Thymus (tissue), 11 donors: ENCODE measurements at regions not wholly inside any gene's neighbourhood (a gene's known extent, or its start where the extent isn't known, plus 50 kb on each side); places are given as distances from the start of the nearest gene placed in this dataset.

Experiments used
- DNase-seq, 9 donors: peaks; one replicate each; pipeline ENCODE4 v3.0.0-alpha.2; 2013; ENCODE audit warnings: low spot score in 9 of 9, low read depth in 6 of 9, missing footprints in 1 of 9
- H3K27ac ChIP-seq, 2 donors: one replicate each; pipeline ENCODE4 v1.5.1; 2013; ENCODE audit warnings: control low read depth in 1 of 2, low read depth in 1 of 2, low read length in 1 of 2, mild to moderate bottlenecking in 1 of 2, moderate library complexity in 1 of 2
- H3K27me3 ChIP-seq, 2 donors: one replicate each; pipeline ENCODE4 v1.5.1; 2013; ENCODE audit warnings: low read length in 1 of 2; ENCODE audit not compliant: control insufficient read depth in 2 of 2, insufficient read depth in 1 of 2
- H3K36me3 ChIP-seq, 2 donors: one replicate each; pipeline ENCODE4 v1.5.1; 2013; ENCODE audit warnings: low read length in 1 of 2, mild to moderate bottlenecking in 1 of 2, moderate library complexity in 1 of 2; ENCODE audit not compliant: control insufficient read depth in 2 of 2, insufficient read depth in 2 of 2
- H3K4me1 ChIP-seq, 2 donors: one replicate each; pipeline ENCODE4 v1.5.1; 2013; ENCODE audit warnings: low read length in 2 of 2; ENCODE audit not compliant: control insufficient read depth in 2 of 2, insufficient read depth in 2 of 2
- H3K4me3 ChIP-seq, 2 donors: one replicate each; pipeline ENCODE4 v1.5.1; 2013; ENCODE audit warnings: low read length in 2 of 2, control low read depth in 1 of 2, mild to moderate bottlenecking in 1 of 2
- H3K9me3 ChIP-seq, 2 donors: one replicate each; pipeline ENCODE4 v1.5.1; 2013; ENCODE audit warnings: low read length in 1 of 2, mild to moderate bottlenecking in 1 of 2; ENCODE audit not compliant: control insufficient read depth in 2 of 2, insufficient read depth in 1 of 2
- WGBS: extraction: QIAGEN DNeasy Blood & Tissue Kit; methylation state at CpG from one replicate; pipeline ENCODE4 v1.1.7; 2013; 5-methylcytosine and 5-hydroxymethylcytosine counted together
- donor health status: healthy.

DNA sequence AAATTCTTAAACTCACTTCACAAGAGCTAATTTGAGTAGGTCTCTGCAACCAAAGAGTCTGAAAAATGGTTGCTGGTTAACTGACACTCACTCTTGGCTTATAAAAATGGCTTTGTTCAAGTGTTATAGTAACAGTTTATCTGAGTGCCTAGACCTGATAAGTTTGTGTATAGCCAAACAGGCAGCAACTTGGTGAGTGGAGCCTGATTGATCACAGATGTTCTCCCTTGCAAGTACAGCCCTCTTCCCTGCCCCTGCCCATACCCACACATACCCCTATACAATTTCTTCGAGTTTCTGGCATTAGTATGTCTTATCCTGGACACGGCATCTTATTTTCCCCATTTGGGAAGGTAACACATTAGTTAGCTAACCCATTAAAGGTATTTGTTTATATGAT, 149.5 kb downstream of the SLC16A9 start:
- Histone ChIP-seq H3K4me1 (no peaks in the 10 kb centered on the region), H3K4me3 (no peak overlapping the region), H3K27ac (no peak overlapping the region), H3K9me3 (peaks cover 0 to 1% of the 10 kb centered on the region in 2 donors), H3K36me3 (no peaks in the 10 kb centered on the region), H3K27me3 (no peaks in the 10 kb centered on the region)
- WGBS: 77% methylated on average over 2 of the region's 2 CpGs
- DNase-seq: no peak

DNA sequence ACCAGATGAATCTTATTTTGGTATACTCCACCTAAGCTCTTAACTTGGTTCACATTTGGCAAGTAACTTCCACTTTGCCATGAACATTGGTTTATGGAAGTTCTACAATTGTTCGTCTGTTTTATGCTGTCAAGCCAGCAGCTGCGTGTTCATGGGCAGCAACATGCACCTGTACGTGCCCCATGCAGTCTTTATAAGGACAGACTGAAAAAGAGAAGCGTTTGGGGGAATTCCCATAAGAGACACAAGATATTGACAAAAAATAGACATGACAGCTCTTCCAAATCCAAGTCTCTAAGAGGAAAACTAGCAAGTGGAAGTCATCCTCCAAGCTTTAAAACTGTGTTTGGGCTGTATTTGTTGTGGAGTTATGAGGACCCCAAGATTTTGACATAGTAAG, 151.6 kb downstream of the SLC16A9 start:
- Histone ChIP-seq H3K27ac (no peak overlapping the region), H3K36me3 (no peaks in the 10 kb centered on the region), H3K4me3 (no peak overlapping the region), H3K27me3 (no peaks in the 10 kb centered on the region), H3K4me1 (no peaks in the 10 kb centered on the region), H3K9me3 (peaks cover 0 to 1% of the 10 kb centered on the region in 2 donors)
- no peak for DNase-seq
- WGBS: 88% methylated on average over 4 of the region's 4 CpGs

DNA sequence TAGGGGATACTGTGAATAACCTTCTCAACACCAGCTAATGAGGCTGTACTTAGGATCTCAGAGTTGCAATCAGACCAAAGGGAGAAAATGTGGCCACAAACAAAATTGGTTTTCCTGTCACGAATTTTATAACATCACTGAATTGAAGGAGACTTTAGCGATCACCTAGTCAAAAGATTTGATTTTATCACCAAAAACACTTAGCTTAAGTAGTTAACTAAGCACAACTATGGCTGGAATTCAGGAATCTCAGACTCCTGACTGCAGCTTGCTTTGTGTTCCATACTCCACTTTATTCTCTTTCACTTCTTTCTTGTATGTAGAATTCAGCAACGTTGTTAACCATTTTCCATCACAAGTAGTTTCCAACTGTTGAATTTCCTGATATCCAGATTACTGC, 152.0 kb downstream of the SLC16A9 start:
- WGBS: 39% methylated on average over 3 of the region's 3 CpGs

DNA sequence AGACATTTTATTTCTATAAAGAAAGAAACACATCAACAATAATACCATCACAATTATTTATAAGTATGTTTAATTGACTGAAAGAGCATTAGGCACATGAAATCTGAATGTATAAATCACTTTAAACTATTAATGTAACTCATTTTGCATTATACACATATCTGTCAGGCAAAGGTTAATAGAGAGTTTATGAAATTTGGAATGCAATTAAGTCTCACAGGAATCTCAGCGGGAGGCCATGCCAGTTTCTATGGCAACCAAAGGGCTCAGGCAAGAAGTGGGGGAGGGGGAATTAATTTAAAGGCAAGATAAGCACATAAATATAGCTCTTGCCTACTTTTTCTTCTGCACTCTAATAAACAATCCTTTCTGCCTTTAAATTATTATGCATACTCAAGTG, 152.6 kb downstream of the SLC16A9 start:
- DNase-seq: no peak
- Histone ChIP-seq H3K27me3 (no peaks in the 10 kb centered on the region), H3K4me3 (no peak overlapping the region), H3K36me3 (no peaks in the 10 kb centered on the region), H3K27ac (no peak overlapping the region), H3K4me1 (no peaks in the 10 kb centered on the region), H3K9me3 (no peaks in the 10 kb centered on the region)
- 47% methylated on average over 1 of the region's 1 CpG for WGBS

More for the DNA sequence above, 152.0 kb downstream of the SLC16A9 start:
- no peak overlapping the region for H3K4me3 ChIP-seq
- no peaks in the 10 kb centered on the region for H3K36me3 ChIP-seq
- peaks cover 0 to under 1% of the 10 kb centered on the region in 2 donors for H3K9me3 ChIP-seq
- DNase-seq: no peak
- H3K27ac ChIP-seq: no peak overlapping the region
- H3K4me1 ChIP-seq: no peaks in the 10 kb centered on the region
- H3K27me3 ChIP-seq: no peaks in the 10 kb centered on the region

DNA sequence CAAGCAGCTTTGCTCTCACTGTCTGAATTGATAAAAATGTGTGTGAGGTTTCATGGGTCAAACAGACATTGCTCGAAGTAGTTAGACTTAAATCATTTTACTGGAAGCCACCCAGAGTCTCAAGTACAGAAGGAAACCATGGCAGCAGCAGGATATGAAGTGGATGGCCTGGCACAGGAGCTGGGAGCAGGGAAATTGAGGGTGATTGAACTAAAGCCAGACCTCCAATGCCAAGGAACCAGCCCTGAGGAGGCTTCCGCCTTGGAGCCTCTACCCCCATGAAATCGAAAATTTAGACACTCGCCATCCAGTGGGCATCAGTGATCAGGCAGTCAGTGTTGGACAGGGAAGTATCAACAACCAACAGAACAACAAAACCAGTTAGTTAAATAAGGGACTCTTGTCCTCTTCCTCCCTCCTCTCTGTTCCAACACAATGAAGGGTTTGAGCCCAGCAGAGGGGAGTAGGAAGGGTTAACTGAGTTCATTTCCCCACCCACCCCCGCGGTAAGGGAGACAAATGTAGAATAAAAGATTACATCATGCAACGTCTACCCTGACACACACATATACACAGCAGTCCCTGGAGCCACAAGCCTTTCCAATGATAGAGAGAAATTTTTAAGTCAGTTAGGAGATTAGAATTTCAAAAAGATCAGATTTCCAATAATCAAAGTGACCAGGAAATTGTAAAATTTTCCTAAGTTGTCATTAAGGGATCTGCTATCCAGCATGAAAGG, 156.3 kb downstream of the SLC16A9 start:
- Histone ChIP-seq H3K9me3 (no peaks in the 10 kb centered on the region), H3K36me3 (no peaks in the 10 kb centered on the region), H3K4me1 (no peaks in the 10 kb centered on the region), H3K4me3 (no peak overlapping the region), H3K27me3 (no peaks in the 10 kb centered on the region), H3K27ac (no peak overlapping the region)
- WGBS: 80% methylated on average over 7 of the region's 7 CpGs
- no peak for DNase-seq

DNA sequence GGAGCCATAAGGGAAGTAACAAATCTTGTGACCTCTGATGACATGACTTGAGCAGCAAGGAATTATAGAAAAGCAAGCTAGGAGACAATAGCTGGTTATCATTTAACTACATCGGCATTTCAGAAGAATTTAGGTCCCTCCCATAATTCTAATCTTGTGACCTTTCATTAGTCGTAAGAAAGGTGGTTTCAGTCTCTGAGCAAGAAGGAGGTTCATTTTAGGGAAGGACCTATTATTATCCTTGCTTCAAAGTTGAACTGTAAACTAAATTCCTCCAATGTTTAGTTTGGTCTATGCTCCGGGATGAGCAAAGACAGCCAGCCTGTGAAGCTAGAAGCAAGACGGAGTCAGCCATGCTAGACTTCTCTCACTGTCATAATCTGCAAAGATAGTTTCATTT, 159.6 kb downstream of the SLC16A9 start:
- Histone ChIP-seq H3K9me3 (no peaks in the 10 kb centered on the region), H3K27me3 (no peaks in the 10 kb centered on the region), H3K4me1 (no peaks in the 10 kb centered on the region), H3K27ac (no peak overlapping the region), H3K36me3 (no peaks in the 10 kb centered on the region), H3K4me3 (no peak overlapping the region)
- no peak for DNase-seq
- 88% methylated on average over 4 of the region's 4 CpGs for WGBS

DNA sequence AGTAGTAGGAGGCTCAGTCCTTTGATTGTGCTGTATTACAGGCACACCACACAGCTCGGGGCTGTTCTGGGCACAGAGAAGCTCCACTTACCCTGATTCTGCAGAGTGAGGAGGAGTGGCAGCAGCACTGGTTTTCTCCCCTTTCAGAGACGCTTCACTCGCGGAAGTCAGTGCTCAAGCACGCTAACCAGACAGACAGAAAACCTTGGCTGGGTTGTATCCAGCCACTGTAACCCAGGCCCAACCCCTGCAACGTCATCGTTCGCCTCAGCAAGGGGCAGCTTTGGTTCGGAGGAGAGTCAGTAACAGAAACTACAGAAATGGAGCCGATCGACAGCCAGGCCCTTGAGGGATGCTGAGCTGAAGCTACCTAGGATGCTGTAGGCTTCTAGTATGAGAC, 171.0 kb downstream of the SLC16A9 start:
- DNase-seq: no peak
- H3K4me1 ChIP-seq: no peaks in the 10 kb centered on the region
- H3K27ac ChIP-seq: no peak overlapping the region
- no peaks in the 10 kb centered on the region for H3K27me3 ChIP-seq
- no peaks in the 10 kb centered on the region for H3K9me3 ChIP-seq
- WGBS: 91% methylated on average over 11 of the region's 11 CpGs
- H3K36me3 ChIP-seq: no peaks in the 10 kb centered on the region
- no peak overlapping the region for H3K4me3 ChIP-seq

DNA sequence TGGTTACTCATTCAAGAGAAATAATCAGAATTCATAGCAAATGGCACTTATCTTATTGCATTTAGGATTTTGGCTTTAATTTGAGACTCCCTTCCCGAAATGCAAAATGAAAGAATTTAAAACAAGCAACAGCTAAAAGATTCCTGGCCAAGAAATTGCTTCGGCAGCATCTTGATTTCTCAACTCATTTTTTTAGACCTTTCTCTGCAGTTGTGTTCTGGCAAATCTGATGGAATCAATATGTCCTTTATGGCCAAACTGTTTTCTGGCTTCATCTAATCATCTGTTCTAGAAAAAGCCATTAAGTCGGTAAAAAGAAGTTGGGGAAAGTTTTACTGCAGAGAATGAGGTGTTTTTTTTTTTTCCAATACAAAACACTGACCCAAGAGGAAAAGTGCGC, 172.1 kb downstream of the SLC16A9 start:
- WGBS: 91% methylated on average over 4 of the region's 4 CpGs
- Histone ChIP-seq H3K4me3 (no peak overlapping the region), H3K27ac (peak overlapping the region in 1 of 2 donors; percentile 13), H3K27me3 (no peaks in the 10 kb centered on the region), H3K4me1 (no peaks in the 10 kb centered on the region), H3K9me3 (no peaks in the 10 kb centered on the region), H3K36me3 (no peaks in the 10 kb centered on the region)
- no peak for DNase-seq

DNA sequence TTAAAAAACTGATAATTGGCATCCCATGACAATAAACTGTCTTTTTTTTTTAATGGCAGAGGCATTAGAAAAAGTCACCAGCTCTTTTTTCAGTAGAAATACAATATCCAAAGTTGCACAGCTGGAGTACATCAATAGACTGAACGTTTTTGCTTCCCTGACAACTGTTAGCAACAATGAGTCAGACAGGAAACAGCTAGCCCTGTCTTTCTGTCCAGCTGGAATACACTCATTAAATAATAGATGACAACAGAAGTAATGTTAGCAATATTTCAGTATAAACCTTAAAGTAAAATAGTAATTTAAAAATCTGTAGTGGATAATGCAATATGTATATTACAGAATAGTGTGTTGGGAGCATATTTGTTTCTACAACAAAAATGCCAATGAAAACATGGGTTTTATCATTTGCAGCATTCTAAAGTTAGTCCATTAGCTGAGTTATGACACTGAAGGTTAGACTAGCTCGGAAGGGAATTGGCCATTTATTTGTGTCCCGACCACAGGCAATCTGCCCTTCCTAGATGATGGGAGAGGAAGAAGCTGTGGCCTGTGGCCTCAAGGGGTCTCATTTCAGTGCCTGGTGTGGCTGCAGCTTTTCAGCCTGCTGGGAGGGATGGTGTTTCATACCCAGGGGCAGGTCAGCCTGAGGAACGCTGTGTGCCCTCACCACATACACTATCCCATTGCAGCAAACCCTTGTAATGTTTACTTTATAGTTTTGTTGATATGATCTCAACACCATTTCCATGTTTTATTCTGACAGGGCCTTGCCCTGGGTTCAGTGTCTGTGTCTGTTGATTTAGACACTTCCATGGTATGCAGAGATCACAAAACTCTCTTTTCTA, 173.3 kb downstream of the SLC16A9 start:
- no peak for DNase-seq
- H3K4me3 ChIP-seq: no peak overlapping the region

More for the DNA sequence above, 173.3 kb downstream of the SLC16A9 start:
- no peaks in the 10 kb centered on the region for H3K4me1 ChIP-seq
- no peaks in the 10 kb centered on the region for H3K27me3 ChIP-seq
- 35% methylated on average over 4 of the region's 4 CpGs for WGBS
- H3K27ac ChIP-seq: peak overlapping the region in 1 of 2 donors; percentile 62
- no peaks in the 10 kb centered on the region for H3K36me3 ChIP-seq
- no peaks in the 10 kb centered on the region for H3K9me3 ChIP-seq
